GM18508 (cell line): ENCODE measurements at regions not wholly inside any gene's neighbourhood (a gene's known extent, or its start where the extent isn't known, plus 50 kb on each side); places are given as distances from the start of the nearest gene placed in this dataset.
A peak's percentile ranks its signal among the peaks of the same experiment; 100 is the strongest.

Experiments used
- ATAC-seq: cut with Tn5 transposase; IDR thresholded peaks from one replicate; pipeline ENCODE4 v1.9.1; 2021; ENCODE audit warnings: moderate number of reproducible peaks; ENCODE audit not compliant: insufficient read depth, unreplicated experiment

- no peak for ATAC-seq
Measured at GRCh38 chr9:103721056-103721455, 373.1 kb upstream of the SMC2 start.

DNA sequence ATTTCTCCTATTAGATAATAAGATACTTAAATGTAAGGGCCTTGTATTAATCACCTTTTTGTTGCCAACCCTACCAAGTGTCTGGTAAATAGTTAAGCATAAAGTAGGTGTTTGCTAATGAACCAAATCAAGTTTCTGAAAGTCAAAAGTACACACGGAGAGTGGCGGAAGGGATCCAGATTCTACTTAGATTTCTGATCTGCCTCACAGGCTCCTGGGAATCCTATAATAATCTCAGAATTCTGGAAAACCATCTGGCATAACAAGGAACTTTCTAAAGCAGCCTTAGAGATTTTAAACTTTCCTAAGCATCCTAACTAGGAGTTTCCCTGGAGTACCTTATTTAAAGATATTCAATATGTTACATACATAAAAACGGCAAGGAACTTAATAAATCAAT is 363.2 kb upstream of the SMC2 start:
- no peak for ATAC-seq

DNA sequence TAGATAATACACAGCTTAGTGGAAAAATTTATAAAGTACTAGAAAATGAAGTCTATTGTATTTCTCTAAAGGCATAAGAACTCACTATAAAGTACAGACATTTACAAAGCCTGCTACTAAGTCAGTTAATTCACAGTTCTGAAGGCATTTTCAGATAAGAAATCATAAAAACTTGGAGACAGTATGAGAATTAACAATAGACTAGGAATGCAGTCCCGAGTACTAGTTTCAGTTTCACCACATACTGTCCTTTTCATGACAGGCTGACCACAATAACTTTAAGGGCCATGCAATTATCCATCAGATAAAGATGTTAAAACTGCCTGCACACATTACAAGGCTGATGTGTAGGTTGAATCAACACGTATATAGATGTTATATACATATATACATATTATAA is 362.6 kb upstream of the SMC2 start:
- no peak for ATAC-seq

GRCh38 chr9:103734471-103734870 is 359.6 kb upstream of the SMC2 start:
- no peak for ATAC-seq

DNA sequence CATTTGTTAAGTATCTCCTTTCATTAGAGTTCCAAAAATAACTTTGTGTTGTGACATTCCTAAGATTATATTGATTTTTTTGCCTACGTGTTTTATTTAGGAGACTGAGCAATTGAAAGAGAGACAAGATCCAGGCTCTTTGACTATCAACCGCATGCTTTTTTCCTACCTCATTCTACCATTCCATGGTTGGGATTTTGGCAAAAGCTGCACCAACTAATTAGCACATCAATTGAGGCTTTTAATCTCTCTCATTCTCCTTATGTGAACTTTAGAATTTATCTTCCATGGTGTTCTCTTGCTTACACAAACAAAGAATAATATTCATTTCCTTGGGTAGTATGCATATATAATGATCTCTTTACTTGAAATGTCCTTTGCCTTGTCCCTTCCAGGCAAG is 338.7 kb upstream of the SMC2 start:
- no peak for ATAC-seq

GRCh38 chr9:103755986-103756385 is 338.1 kb upstream of the SMC2 start:
- ATAC-seq = no peak

- ATAC-seq = no peak
Measured at GRCh38 chr9:103757062-103757461, 337.0 kb upstream of the SMC2 start.

- ATAC-seq = no peak
Measured at GRCh38 chr9:103761466-103761865, 332.6 kb upstream of the SMC2 start.

GRCh38 chr9:103789686-103790085 is 304.4 kb upstream of the SMC2 start:
- ATAC-seq = peak; percentile 85

DNA sequence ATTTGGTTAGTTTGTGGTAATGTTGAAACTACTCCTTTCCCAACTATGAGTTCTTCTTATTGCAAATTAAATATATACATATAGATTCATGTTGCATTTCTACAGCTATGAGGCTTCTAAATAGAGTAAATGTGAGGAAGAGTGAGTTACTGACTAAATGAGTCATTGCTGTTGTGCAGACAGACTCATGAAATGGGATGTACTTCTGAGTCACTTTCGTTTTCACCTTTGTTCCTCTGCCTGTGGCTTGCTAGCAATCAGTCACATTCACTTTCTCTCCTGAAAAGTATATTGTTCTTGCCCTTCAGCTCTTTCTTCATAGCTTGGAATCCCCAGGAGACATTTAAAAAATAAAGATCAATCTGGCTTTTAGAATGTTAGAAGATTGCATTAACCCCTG is 295.5 kb upstream of the SMC2 start:
- peak; percentile 100 for ATAC-seq

- no peak for ATAC-seq
Measured at GRCh38 chr9:103799959-103800358, 294.1 kb upstream of the SMC2 start.

DNA sequence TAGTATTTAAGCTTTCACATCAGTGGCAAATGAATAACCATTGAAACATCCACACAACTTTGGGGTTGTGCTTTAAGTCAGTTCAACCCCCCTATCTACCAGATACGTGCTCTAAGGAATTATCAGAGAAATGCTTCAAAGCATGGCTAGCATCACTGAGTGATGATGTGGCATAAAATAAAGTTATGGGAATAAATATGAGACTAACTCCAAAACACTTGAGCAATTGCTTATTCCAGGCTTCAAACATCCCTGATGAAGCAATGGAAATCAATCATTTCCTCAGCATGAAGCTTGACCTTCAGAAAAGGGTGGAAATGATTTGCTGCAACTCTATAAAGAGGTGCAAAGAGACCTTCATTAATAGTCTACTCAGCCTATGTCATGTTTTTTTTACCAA is 292.0 kb upstream of the SMC2 start:
- no peak for ATAC-seq

GRCh38 chr9:103803245-103803644 is 290.9 kb upstream of the SMC2 start:
- ATAC-seq = no peak

DNA sequence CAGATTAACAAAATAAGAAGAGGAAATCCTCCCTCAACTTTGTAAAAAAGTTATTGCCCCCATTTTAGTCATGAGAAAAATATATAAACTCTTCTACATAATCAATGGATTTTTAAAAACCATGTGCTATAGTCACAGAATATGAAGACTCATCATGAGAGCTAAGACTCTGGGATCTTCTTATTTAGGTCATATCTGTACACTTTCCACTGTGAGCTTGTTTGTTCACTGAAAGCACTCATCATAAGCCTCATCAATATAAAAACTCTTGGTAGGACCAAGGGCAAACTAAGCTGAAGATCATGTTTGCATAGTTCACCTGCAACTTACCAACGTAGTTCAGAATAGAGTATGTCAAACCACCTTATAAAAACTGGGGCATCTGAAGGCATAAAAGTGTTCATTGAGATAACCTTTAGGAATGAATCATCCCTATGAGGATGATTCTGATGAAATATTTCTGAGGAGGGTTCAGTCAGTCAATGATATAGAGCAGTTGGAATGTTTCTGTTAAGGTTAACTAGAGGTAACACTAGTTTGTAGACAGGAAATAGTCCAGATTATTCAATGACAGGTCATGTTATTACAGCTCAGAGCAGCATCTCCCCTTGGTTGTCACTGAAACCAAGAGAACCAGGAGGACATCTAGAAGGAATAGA is 289.9 kb upstream of the SMC2 start:
- ATAC-seq = no peak

DNA sequence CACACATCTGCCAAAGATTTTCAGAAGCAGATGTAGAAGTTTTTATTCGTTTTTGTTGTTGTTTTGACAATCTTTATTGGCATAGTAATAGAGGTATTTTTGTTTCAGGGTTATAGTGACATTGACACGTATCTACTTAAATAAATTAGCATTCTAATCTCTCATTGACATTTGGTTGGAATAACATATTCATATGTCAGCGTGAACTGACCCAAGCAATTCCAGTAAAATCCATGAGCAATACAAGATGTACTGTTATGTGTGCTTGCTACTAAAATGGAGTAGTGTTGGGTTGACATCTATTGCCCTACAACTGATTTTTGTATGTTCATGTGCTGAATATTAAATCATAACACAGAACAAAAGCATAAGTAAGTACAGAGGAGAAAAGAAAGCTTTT is 284.4 kb upstream of the SMC2 start:
- no peak for ATAC-seq

GRCh38 chr9:103811462-103811861 is 282.6 kb upstream of the SMC2 start:
- ATAC-seq = no peak

DNA sequence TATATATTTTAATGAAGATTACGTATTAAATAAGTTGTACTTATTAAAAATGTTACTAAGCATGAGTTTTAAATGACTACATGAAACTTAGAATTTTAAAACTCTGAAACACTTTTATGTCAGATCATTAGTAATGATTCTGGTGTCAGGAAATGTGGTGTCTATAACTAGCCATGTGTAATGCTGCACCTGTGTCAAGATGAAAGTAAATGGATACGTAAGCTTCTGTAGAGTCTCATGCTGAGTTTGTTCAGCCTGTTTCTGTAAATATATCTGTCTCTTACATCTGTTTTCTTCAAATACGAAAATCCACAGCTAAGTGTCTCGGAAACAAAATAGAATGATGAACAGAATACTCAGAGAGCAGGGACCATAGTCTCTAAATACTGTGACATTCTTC is 278.0 kb upstream of the SMC2 start:
- no peak for ATAC-seq

GRCh38 chr9:103819936-103820335 is 274.2 kb upstream of the SMC2 start:
- no peak for ATAC-seq

DNA sequence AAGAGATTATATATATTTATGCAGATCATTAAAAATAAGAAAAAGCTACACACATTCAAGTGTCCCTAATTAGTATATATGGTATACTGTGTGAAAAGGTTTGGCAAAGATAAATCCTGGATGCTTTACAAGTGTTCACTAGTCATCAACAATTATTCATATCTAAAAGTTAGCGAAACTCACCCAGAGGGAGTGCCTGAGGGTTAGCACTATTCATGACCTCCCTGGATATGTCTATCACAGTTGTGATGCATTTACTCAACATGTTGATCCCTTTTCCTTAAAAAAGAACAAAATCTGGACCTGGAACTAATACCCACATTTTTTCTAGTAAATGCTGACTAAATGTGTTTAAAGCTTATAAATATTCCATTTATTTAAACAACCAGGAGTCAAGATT is 273.0 kb upstream of the SMC2 start:
- ATAC-seq = no peak

GRCh38 chr9:103837940-103838339 is 256.2 kb upstream of the SMC2 start:
- no peak for ATAC-seq

- ATAC-seq = no peak
Measured at GRCh38 chr9:103839197-103839596, 254.9 kb upstream of the SMC2 start.

DNA sequence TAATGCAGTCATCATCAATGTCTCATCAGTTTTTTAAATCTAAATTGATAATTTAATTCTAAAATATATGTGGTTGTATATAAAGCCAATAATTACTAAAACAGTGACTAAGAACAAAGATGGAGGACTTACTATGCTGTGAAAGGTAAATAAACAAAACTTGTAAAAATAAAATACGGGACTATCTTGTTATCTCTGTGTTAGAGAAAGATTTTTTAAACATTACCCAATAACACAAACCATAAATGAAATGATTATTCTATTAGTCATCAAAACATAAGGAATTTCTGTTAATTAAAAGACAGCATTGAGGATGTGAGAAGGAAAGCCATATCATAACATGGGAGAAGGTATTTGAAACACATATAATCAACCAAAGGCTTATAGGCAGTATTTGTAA is 226.2 kb upstream of the SMC2 start:
- ATAC-seq = no peak

GRCh38 chr9:103872811-103873210 is 221.3 kb upstream of the SMC2 start:
- no peak for ATAC-seq
